Activated CD4-positive, alpha-beta T cell treated with anti-CD3 and anti-CD28 coated beads, Interleukin-2, amount 10 ng/mL, durations not matched to agents 24 days and 14 days (primary cell): ENCODE measurements at regions not wholly inside any gene's neighbourhood (a gene's known extent, or its start where the extent isn't known, plus 50 kb on each side); places are given as distances from the start of the nearest gene placed in this dataset.
"Not testable (repeated sequence)": the region's sequence is repeated elsewhere in the genome, so short reads cannot be mapped to it uniquely, and the experiment has no call there.

Experiments used
- DNase-seq: peaks from one replicate; pipeline ENCODE4 v3.0.0; 2022
- H3K27ac Mint-ChIP-seq: one replicate; pipeline ENCODE4 v1.8.0; 2022; ENCODE audit warnings: mild to moderate bottlenecking, mixed read lengths
- H3K27me3 Mint-ChIP-seq: one replicate; pipeline ENCODE4 v1.8.0; 2022; ENCODE audit warnings: mixed read lengths
- H3K36me3 Mint-ChIP-seq: one replicate; pipeline ENCODE4 v1.8.0; 2022; ENCODE audit warnings: low read depth, mild to moderate bottlenecking, mixed read lengths
- H3K4me1 Mint-ChIP-seq: one replicate; pipeline ENCODE4 v1.8.0; 2021; ENCODE audit warnings: mixed read lengths
- H3K4me3 Mint-ChIP-seq: one replicate; pipeline ENCODE4 v1.8.0; 2022; ENCODE audit warnings: mild to moderate bottlenecking, moderate library complexity, mixed read lengths
- H3K9me3 Mint-ChIP-seq: one replicate; pipeline ENCODE4 v1.8.0; 2021; ENCODE audit warnings: mixed read lengths
- intact Hi-C: fragments of 100-400 bp; cut with micrococcal nuclease; formaldehyde crosslinking; loops from one replicate; pipeline ENCODE4 v1.15.1; 2023

GRCh38 chr3:177686671-177687070, 489.4 kb upstream of the TBL1XR1 start:
- Mint-ChIP-seq H3K9me3 (no peaks in the 10 kb centered on the region), H3K36me3 (no peaks in the 10 kb centered on the region), H3K27ac (no peak overlapping the region), H3K4me1 (peaks cover 5% of the 10 kb centered on the region), H3K27me3 (no peaks in the 10 kb centered on the region), H3K4me3 (no peak overlapping the region)
- no peak for DNase-seq
- intact Hi-C loops = no loop called here

- Mint-ChIP-seq H3K4me3 (no peak overlapping the region), H3K27ac (no peak overlapping the region), H3K27me3 (no peaks in the 10 kb centered on the region), H3K9me3 (no peaks in the 10 kb centered on the region), H3K36me3 (no peaks in the 10 kb centered on the region), H3K4me1 (peaks cover 2% of the 10 kb centered on the region)
- intact Hi-C loops = no loop called here
- no peak for DNase-seq
Measured at GRCh38 chr3:177687291-177687690, 490.0 kb upstream of the TBL1XR1 start.

GRCh38 chr3:177688152-177688551, 490.9 kb upstream of the TBL1XR1 start:
- intact Hi-C loops = no loop called here
- Mint-ChIP-seq H3K36me3 (no peaks in the 10 kb centered on the region), H3K4me3 (no peak overlapping the region), H3K27ac (no peak overlapping the region), H3K27me3 (no peaks in the 10 kb centered on the region), H3K4me1 (no peaks in the 10 kb centered on the region), H3K9me3 (no peaks in the 10 kb centered on the region)
- no peak for DNase-seq

GRCh38 chr3:177689077-177689476, 491.8 kb upstream of the TBL1XR1 start:
- no peaks in the 10 kb centered on the region for H3K27me3 Mint-ChIP-seq
- peaks cover under 1% of the 10 kb centered on the region for H3K4me1 Mint-ChIP-seq
- no peak for DNase-seq
- H3K36me3 Mint-ChIP-seq = no peaks in the 10 kb centered on the region
- no peak overlapping the region for H3K27ac Mint-ChIP-seq
- no peak overlapping the region for H3K4me3 Mint-ChIP-seq
- H3K9me3 Mint-ChIP-seq = no peaks in the 10 kb centered on the region
- intact Hi-C loops = no loop called here

- DNase-seq = no peak
- Mint-ChIP-seq H3K27ac (no peak overlapping the region), H3K4me1 (peaks cover 4% of the 10 kb centered on the region), H3K36me3 (no peaks in the 10 kb centered on the region), H3K9me3 (no peaks in the 10 kb centered on the region), H3K4me3 (no peak overlapping the region), H3K27me3 (no peaks in the 10 kb centered on the region)
- intact Hi-C loops = no loop called here
Measured at GRCh38 chr3:177689869-177690268, 492.6 kb upstream of the TBL1XR1 start.

- Mint-ChIP-seq H3K27me3 (no peaks in the 10 kb centered on the region), H3K36me3 (no peaks in the 10 kb centered on the region), H3K9me3 (no peaks in the 10 kb centered on the region), H3K27ac (no peak overlapping the region), H3K4me3 (no peak overlapping the region), H3K4me1 (peaks cover 4% of the 10 kb centered on the region)
- no peak for DNase-seq
- intact Hi-C loops = no loop called here
Measured at GRCh38 chr3:177690306-177690705, 493.0 kb upstream of the TBL1XR1 start.

GRCh38 chr3:177692304-177692975, 495.2 kb upstream of the TBL1XR1 start:
- Mint-ChIP-seq H3K27ac (no peak overlapping the region), H3K4me3 (no peak overlapping the region), H3K9me3 (peaks cover 6% of the 10 kb centered on the region), H3K4me1 (peaks cover 4% of the 10 kb centered on the region), H3K36me3 (no peaks in the 10 kb centered on the region), H3K27me3 (no peaks in the 10 kb centered on the region)
- intact Hi-C loops = no loop called here
- DNase-seq = no peak

GRCh38 chr3:177693616-177694264, 496.5 kb upstream of the TBL1XR1 start:
- intact Hi-C loops = no loop called here
- Mint-ChIP-seq H3K27me3 (no peaks in the 10 kb centered on the region), H3K4me1 (peaks cover 4% of the 10 kb centered on the region), H3K9me3 (peaks cover 9% of the 10 kb centered on the region), H3K27ac (no peak overlapping the region), H3K4me3 (no peak overlapping the region), H3K36me3 (no peaks in the 10 kb centered on the region)
- DNase-seq = no peak

- H3K36me3 Mint-ChIP-seq = no peaks in the 10 kb centered on the region
- intact Hi-C loops = no loop called here
Measured at GRCh38 chr3:177694316-177694715, 497.0 kb upstream of the TBL1XR1 start.

GRCh38 chr3:177694951-177695350, 497.7 kb upstream of the TBL1XR1 start:
- Mint-ChIP-seq H3K27ac (no peak overlapping the region), H3K27me3 (no peaks in the 10 kb centered on the region), H3K4me3 (no peak overlapping the region), H3K9me3 (peaks cover 9% of the 10 kb centered on the region), H3K36me3 (no peaks in the 10 kb centered on the region), H3K4me1 (peaks cover 4% of the 10 kb centered on the region)
- intact Hi-C loops = no loop called here
- no peak for DNase-seq

More at GRCh38 chr3:177694316-177694715, 497.0 kb upstream of the TBL1XR1 start:
- Mint-ChIP-seq H3K4me1 (peaks cover 4% of the 10 kb centered on the region), H3K9me3 (peaks cover 9% of the 10 kb centered on the region), H3K27me3 (no peaks in the 10 kb centered on the region), H3K4me3 (no peak overlapping the region), H3K27ac (no peak overlapping the region)
- DNase-seq = no peak

- intact Hi-C loops = no loop called here
- no peaks in the 10 kb centered on the region for H3K36me3 Mint-ChIP-seq
- H3K4me3 Mint-ChIP-seq = no peak overlapping the region
- DNase-seq = no peak
- H3K9me3 Mint-ChIP-seq = peaks cover 14% of the 10 kb centered on the region
- no peaks in the 10 kb centered on the region for H3K4me1 Mint-ChIP-seq
- no peak overlapping the region for H3K27ac Mint-ChIP-seq
- no peaks in the 10 kb centered on the region for H3K27me3 Mint-ChIP-seq
Measured at GRCh38 chr3:177700117-177700516, 502.8 kb upstream of the TBL1XR1 start.

- peaks cover 5% of the 10 kb centered on the region for H3K9me3 Mint-ChIP-seq
- no peaks in the 10 kb centered on the region for H3K4me1 Mint-ChIP-seq
- no peak for DNase-seq
- no peaks in the 10 kb centered on the region for H3K36me3 Mint-ChIP-seq
- no peak overlapping the region for H3K27ac Mint-ChIP-seq
- H3K27me3 Mint-ChIP-seq = no peaks in the 10 kb centered on the region
- H3K4me3 Mint-ChIP-seq = no peak overlapping the region
- intact Hi-C loops = no loop called here
Measured at GRCh38 chr3:177703788-177704187, 506.5 kb upstream of the TBL1XR1 start.

- Mint-ChIP-seq H3K9me3 (peaks cover 5% of the 10 kb centered on the region), H3K4me3 (no peak overlapping the region), H3K4me1 (no peaks in the 10 kb centered on the region), H3K27ac (no peak overlapping the region), H3K27me3 (no peaks in the 10 kb centered on the region), H3K36me3 (no peaks in the 10 kb centered on the region)
- intact Hi-C loops = no loop called here
- DNase-seq = no peak
Measured at GRCh38 chr3:177705976-177706823, 508.9 kb upstream of the TBL1XR1 start.

GRCh38 chr3:177709470-177709869, 512.2 kb upstream of the TBL1XR1 start:
- H3K4me1 Mint-ChIP-seq, DNase-seq, H3K27ac Mint-ChIP-seq, H3K4me3 Mint-ChIP-seq, intact Hi-C loops, H3K9me3 Mint-ChIP-seq, H3K27me3 Mint-ChIP-seq, H3K36me3 Mint-ChIP-seq: not testable (repeated sequence)
